Osteoblast (primary cell): ENCODE measurements at regions not wholly inside any gene's neighbourhood (a gene's known extent, or its start where the extent isn't known, plus 50 kb on each side); places are given as distances from the start of the nearest gene placed in this dataset.

Experiments used
- DNase-seq: peaks from one replicate; pipeline ENCODE4 v3.0.0; 2011; ENCODE audit warnings: low spot score, mixed read lengths; ENCODE audit not compliant: insufficient read length; ENCODE audit errors: missing footprints
- H2AFZ ChIP-seq: 2 replicates; pipeline ENCODE4 v1.6.0; 2011; ENCODE audit warnings: mild to moderate bottlenecking, low read length
- H3K27ac ChIP-seq: 2 replicates; pipeline ENCODE4 v1.5.1; 2011; ENCODE audit warnings: mild to moderate bottlenecking, low read depth, low read length, moderate library complexity
- H3K27me3 ChIP-seq: 2 replicates; pipeline ENCODE4 v1.6.0; 2012; ENCODE audit warnings: mild to moderate bottlenecking, control low read depth, inconsistent platforms, low read length, moderate library complexity; ENCODE audit not compliant: insufficient read depth
- H3K36me3 ChIP-seq: 2 replicates; pipeline ENCODE4 v1.5.1; 2011; ENCODE audit warnings: mild to moderate bottlenecking, low read length, control low read depth, moderate library complexity; ENCODE audit not compliant: insufficient read depth
- H3K4me1 ChIP-seq: 2 replicates; pipeline ENCODE4 v1.5.1; 2011; ENCODE audit warnings: mild to moderate bottlenecking, low read length, control low read depth, moderate library complexity; ENCODE audit not compliant: insufficient read depth
- H3K4me2 ChIP-seq: 2 replicates; pipeline ENCODE4 v1.6.0; 2011; ENCODE audit warnings: mild to moderate bottlenecking, low read length; ENCODE audit not compliant: insufficient read depth
- H3K4me3 ChIP-seq: fragments of 200-600 bp; sonication (generic); 3 replicates; pipeline ENCODE4 v1.5.1; 2012; ENCODE audit warnings: mild to moderate bottlenecking, low read length, inconsistent platforms; ENCODE audit not compliant: insufficient read depth
- H3K79me2 ChIP-seq: 2 replicates; pipeline ENCODE4 v1.6.0; 2012; ENCODE audit warnings: mild to moderate bottlenecking, low read length, control low read depth, inconsistent platforms; ENCODE audit not compliant: insufficient read depth
- H3K9me3 ChIP-seq: 2 replicates; pipeline ENCODE4 v1.5.1; 2011; ENCODE audit warnings: low read depth, low read length, control low read depth
- H4K20me1 ChIP-seq: 2 replicates; pipeline ENCODE4 v1.6.0; 2012; ENCODE audit warnings: mild to moderate bottlenecking, low read length, control low read depth; ENCODE audit not compliant: insufficient read depth
- TF ChIP-seq, protein P1 (sequence below): IDR thresholded peaks from 2 replicates; pipeline ENCODE4 v1.5.1; 2011; ENCODE audit warnings: mild to moderate bottlenecking, low read depth, low read length, moderate library complexity; ENCODE audit errors: extremely low read depth

DNA sequence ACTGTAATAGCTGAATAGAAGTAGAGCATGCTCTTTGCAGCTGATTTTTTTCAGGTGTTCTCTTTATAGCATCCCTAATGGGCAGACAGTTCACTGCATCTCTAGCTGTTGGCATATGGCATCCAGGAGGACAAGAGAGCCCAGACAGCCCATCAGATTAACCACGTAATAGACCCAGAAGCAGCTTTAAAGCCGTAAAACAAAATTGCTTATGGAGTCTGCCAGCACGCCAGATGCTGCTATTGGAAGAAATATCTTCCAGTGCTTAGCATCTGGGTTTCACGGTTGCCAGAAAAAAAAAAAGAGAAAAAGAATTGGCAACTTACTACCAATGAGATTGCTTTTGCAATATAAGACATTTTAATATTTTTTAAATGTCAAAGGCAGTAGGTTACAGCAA lies 869.4 kb upstream of the NUDT12 start:
- no peaks in the 10 kb centered on the region for H3K79me2 ChIP-seq
- no peaks in the 10 kb centered on the region for H3K27me3 ChIP-seq
- DNase-seq, result no peak
- H3K27ac ChIP-seq, result no peak overlapping the region
- TF ChIP-seq, protein P1, sequence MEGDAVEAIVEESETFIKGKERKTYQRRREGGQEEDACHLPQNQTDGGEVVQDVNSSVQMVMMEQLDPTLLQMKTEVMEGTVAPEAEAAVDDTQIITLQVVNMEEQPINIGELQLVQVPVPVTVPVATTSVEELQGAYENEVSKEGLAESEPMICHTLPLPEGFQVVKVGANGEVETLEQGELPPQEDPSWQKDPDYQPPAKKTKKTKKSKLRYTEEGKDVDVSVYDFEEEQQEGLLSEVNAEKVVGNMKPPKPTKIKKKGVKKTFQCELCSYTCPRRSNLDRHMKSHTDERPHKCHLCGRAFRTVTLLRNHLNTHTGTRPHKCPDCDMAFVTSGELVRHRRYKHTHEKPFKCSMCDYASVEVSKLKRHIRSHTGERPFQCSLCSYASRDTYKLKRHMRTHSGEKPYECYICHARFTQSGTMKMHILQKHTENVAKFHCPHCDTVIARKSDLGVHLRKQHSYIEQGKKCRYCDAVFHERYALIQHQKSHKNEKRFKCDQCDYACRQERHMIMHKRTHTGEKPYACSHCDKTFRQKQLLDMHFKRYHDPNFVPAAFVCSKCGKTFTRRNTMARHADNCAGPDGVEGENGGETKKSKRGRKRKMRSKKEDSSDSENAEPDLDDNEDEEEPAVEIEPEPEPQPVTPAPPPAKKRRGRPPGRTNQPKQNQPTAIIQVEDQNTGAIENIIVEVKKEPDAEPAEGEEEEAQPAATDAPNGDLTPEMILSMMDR, result no peak
- no peaks in the 10 kb centered on the region for H3K4me1 ChIP-seq
- H3K36me3 ChIP-seq, result no peaks in the 10 kb centered on the region
- H4K20me1 ChIP-seq, result no peaks in the 10 kb centered on the region
- no peak overlapping the region for H3K4me3 ChIP-seq
- no peak overlapping the region for H2AFZ ChIP-seq
- H3K4me2 ChIP-seq, result no peak overlapping the region
- no peaks in the 10 kb centered on the region for H3K9me3 ChIP-seq

DNA sequence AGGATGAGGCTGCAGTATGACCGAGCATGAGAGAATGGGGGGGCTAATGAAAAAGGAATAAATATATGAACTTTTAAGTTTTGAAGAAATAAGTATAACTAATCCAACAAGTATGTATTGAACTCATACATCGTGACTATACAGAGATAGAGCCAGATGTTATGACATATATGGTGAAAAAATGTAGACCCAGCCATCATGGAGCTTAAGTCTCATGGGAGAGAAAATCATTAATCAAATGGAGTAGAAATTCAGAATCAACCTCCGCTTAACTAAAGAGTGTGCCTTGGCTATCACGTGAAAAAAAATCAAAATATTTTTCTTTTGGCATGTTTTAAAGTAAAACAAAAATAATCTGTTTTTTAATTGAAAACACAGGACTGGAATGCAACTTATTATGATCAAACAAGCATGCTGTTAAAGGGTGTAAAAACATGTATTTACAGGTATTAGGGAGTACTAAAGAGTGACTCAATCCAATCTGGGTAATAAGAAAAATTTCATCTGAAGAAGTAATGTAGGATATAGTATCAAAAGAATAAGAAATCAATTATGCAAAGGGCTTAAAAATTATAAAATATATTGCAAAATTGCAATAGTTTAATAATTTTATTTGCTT lies 868.5 kb upstream of the NUDT12 start:
- Histone ChIP-seq H3K36me3 (no peaks in the 10 kb centered on the region), H3K27ac (no peak overlapping the region), H3K27me3 (no peaks in the 10 kb centered on the region), H3K4me3 (no peak overlapping the region), H3K4me1 (no peaks in the 10 kb centered on the region), H3K9me3 (no peaks in the 10 kb centered on the region), H3K4me2 (no peak overlapping the region), H2AFZ (no peak overlapping the region), H4K20me1 (no peaks in the 10 kb centered on the region), H3K79me2 (no peaks in the 10 kb centered on the region)
- no peak for DNase-seq
- TF ChIP-seq, protein P1, result no peak

DNA sequence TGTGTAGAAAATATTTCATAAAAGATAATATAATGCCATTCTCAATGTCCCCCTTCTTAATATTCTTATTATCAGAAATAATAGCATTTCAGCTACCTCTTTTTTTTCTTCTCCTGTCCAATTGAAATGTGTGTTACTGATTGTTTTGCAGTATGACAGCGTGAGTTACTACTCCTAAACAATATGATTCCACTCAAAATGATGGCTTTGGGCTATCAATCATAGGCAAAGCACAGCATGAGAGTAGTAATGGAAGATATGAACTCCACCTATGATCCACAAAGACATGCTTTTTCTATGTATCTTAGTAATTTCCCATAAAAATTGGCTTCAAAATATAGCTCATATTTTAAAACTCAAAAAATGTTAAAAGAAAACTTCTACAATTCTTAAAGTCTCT lies 867.3 kb upstream of the NUDT12 start:
- Histone ChIP-seq H3K36me3 (no peaks in the 10 kb centered on the region), H3K4me2 (no peak overlapping the region), H3K4me3 (no peak overlapping the region), H4K20me1 (no peaks in the 10 kb centered on the region), H3K4me1 (no peaks in the 10 kb centered on the region), H3K27ac (no peak overlapping the region), H3K9me3 (no peaks in the 10 kb centered on the region), H3K27me3 (no peaks in the 10 kb centered on the region), H2AFZ (no peak overlapping the region), H3K79me2 (no peaks in the 10 kb centered on the region)
- no peak for DNase-seq
- TF ChIP-seq, protein P1, result no peak

DNA sequence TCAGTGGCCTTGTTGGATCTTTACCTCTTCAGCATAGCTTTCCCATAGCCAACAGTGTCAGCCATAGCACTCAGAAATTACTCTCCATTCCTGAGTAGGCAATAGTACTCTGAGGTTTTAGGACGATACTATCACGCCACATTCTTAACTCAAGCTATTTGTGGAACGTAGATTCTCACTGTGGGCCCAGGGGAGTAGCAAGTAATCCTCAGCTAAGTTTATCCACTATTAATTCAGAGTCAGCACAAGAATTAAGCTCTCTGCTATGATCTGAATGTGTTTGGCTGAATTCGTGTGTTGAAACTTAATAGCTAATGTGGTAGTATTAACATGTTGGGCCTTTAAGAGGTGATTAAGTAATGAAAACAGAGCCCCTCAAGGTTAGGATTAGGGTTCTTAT lies 858.8 kb upstream of the NUDT12 start:
- no peak overlapping the region for H3K27ac ChIP-seq
- H3K4me2 ChIP-seq, result no peak overlapping the region
- no peaks in the 10 kb centered on the region for H3K9me3 ChIP-seq
- H2AFZ ChIP-seq, result no peak overlapping the region
- no peaks in the 10 kb centered on the region for H3K27me3 ChIP-seq
- no peaks in the 10 kb centered on the region for H3K36me3 ChIP-seq
- TF ChIP-seq, protein P1, result no peak
- no peaks in the 10 kb centered on the region for H3K4me1 ChIP-seq
- H3K79me2 ChIP-seq, result no peaks in the 10 kb centered on the region
- DNase-seq, result no peak
- H4K20me1 ChIP-seq, result no peaks in the 10 kb centered on the region
- no peak overlapping the region for H3K4me3 ChIP-seq
